ENCODE measurements at regions not wholly inside any gene's neighbourhood (a gene's known extent, or its start where the extent isn't known, plus 50 kb on each side); places are given as distances from the start of the nearest gene placed in this dataset.

GRCh38 chr5:107223066-107223465 lies 447.7 kb downstream of the EFNA5 start:
- TF ChIP-seq CTCF (conservative IDR thresholded peaks at IDR 0.05; ENCODE audit: low read length) (no peak), EZH2phosphoT487 (IDR thresholded peaks at IDR 0.05; ENCODE audit: borderline replicate concordance, low read depth, low read length) (no peak)
